DOHH2 (cell line): ENCODE measurements at regions not wholly inside any gene's neighbourhood (a gene's known extent, or its start where the extent isn't known, plus 50 kb on each side); places are given as distances from the start of the nearest gene placed in this dataset.

Experiments used
- H3F3A ChIP-seq: fragments of 200-600 bp; sonication (generic), shearing (Covaris generic); 2 replicates; pipeline ENCODE4 v1.6.0; 2016; ENCODE audit warnings: antibody characterized with exemption, mild to moderate bottlenecking; ENCODE audit not compliant: control insufficient read depth, insufficient read depth
- H3K27ac ChIP-seq: fragments of 200-600 bp; sonication (generic); 2 replicates; pipeline ENCODE4 v1.5.1; 2014; ENCODE audit warnings: low read depth, mild to moderate bottlenecking, low read length, moderate library complexity
- H3K27me3 ChIP-seq: fragments of 200-600 bp; sonication (generic); 2 replicates; pipeline ENCODE4 v1.6.1; 2014; ENCODE audit warnings: mild to moderate bottlenecking, low read length, mixed read lengths; ENCODE audit not compliant: control insufficient read depth
- H3K36me3 ChIP-seq: fragments of 200-600 bp; sonication (generic); 2 replicates; pipeline ENCODE4 v1.6.1; 2014; ENCODE audit warnings: mild to moderate bottlenecking, low read length, moderate library complexity, mixed read lengths; ENCODE audit not compliant: control insufficient read depth
- H3K4me1 ChIP-seq: fragments of 200-600 bp; sonication (generic); 2 replicates; pipeline ENCODE4 v1.6.1; 2014; ENCODE audit warnings: mild to moderate bottlenecking, low read length, mixed read lengths; ENCODE audit not compliant: control insufficient read depth
- H3K4me2 ChIP-seq: fragments of 200-600 bp; sonication (generic); 2 replicates; pipeline ENCODE4 v1.6.0; 2014; ENCODE audit warnings: mild to moderate bottlenecking, low read length, moderate library complexity
- H3K4me3 ChIP-seq: fragments of 200-600 bp; sonication (generic); 2 replicates; pipeline ENCODE4 v1.5.1; 2014; ENCODE audit warnings: mild to moderate bottlenecking, low read length, mixed read lengths
- H3K79me2 ChIP-seq: fragments of 200-600 bp; sonication (generic); 2 replicates; pipeline ENCODE4 v1.6.1; 2014; ENCODE audit warnings: mild to moderate bottlenecking, low read length, mixed read lengths; ENCODE audit not compliant: control insufficient read depth
- H3K9me2 ChIP-seq: fragments of 200-600 bp; sonication (generic); replicated peaks from 2 replicates; pipeline ENCODE4 v1.6.1; 2014; ENCODE audit warnings: mild to moderate bottlenecking, low read length, mixed read lengths; ENCODE audit not compliant: control insufficient read depth
- H3K9me3 ChIP-seq: fragments of 200-600 bp; sonication (generic); 2 replicates; pipeline ENCODE4 v1.6.1; 2014; ENCODE audit warnings: antibody characterized with exemption, low read length, mixed read lengths; ENCODE audit not compliant: control insufficient read depth, insufficient read depth
- H4K20me1 ChIP-seq: fragments of 200-600 bp; sonication (generic); 2 replicates; pipeline ENCODE4 v1.6.0; 2014; ENCODE audit warnings: low read depth, mild to moderate bottlenecking, antibody characterized with exemption, low read length, moderate library complexity; ENCODE audit not compliant: control insufficient read depth, insufficient read depth
- EZH2phosphoT487 ChIP-seq: fragments of 200-600 bp; sonication (generic); IDR thresholded peaks from 2 replicates; pipeline ENCODE4 v1.6.1; 2017; ENCODE audit warnings: borderline replicate concordance, mild to moderate bottlenecking, antibody characterized with exemption, low read length, moderate library complexity, mixed read lengths
- TF ChIP-seq, protein P1 (sequence below): fragments of 200-600 bp; sonication (generic); IDR thresholded peaks from one replicate; pipeline ENCODE4 v1.5.1; 2014; ENCODE audit warnings: antibody characterized with exemption, mild to moderate bottlenecking, low read depth, low read length; ENCODE audit not compliant: poor library complexity, severe bottlenecking

DNA sequence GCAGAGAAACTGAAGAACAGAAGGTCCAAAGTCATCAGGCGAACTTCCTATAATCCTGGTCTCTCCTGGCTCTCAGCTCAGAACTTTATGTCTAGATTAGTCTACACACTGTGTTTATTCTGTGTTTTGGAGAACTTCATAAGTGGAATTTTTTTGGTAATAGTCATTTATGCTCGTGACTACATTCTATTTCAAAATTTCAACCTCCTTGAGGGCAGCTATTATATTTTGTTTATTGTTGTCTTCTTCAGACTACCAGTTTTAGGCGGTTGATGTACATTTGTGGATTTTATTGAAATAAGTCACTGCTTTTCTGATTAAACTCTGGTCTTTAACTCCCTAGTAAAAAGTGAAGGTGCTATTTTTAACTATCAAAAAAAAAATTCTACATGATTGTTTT lies 816.6 kb downstream of the SATB2 start:
- TF ChIP-seq EZH2phosphoT487 = no peak
- TF ChIP-seq, protein P1, sequence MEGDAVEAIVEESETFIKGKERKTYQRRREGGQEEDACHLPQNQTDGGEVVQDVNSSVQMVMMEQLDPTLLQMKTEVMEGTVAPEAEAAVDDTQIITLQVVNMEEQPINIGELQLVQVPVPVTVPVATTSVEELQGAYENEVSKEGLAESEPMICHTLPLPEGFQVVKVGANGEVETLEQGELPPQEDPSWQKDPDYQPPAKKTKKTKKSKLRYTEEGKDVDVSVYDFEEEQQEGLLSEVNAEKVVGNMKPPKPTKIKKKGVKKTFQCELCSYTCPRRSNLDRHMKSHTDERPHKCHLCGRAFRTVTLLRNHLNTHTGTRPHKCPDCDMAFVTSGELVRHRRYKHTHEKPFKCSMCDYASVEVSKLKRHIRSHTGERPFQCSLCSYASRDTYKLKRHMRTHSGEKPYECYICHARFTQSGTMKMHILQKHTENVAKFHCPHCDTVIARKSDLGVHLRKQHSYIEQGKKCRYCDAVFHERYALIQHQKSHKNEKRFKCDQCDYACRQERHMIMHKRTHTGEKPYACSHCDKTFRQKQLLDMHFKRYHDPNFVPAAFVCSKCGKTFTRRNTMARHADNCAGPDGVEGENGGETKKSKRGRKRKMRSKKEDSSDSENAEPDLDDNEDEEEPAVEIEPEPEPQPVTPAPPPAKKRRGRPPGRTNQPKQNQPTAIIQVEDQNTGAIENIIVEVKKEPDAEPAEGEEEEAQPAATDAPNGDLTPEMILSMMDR = no peak
- H3K4me1 ChIP-seq = no peaks in the 10 kb centered on the region
- H4K20me1 ChIP-seq = no peaks in the 10 kb centered on the region
- H3F3A ChIP-seq = no peaks in the 10 kb centered on the region
- H3K79me2 ChIP-seq = no peaks in the 10 kb centered on the region
- no peaks in the 10 kb centered on the region for H3K27me3 ChIP-seq
- H3K4me3 ChIP-seq = no peak overlapping the region
- H3K9me3 ChIP-seq = no peaks in the 10 kb centered on the region
- H3K27ac ChIP-seq = no peak overlapping the region
- no peak overlapping the region for H3K4me2 ChIP-seq
- no peaks in the 10 kb centered on the region for H3K9me2 ChIP-seq
- no peaks in the 10 kb centered on the region for H3K36me3 ChIP-seq

DNA sequence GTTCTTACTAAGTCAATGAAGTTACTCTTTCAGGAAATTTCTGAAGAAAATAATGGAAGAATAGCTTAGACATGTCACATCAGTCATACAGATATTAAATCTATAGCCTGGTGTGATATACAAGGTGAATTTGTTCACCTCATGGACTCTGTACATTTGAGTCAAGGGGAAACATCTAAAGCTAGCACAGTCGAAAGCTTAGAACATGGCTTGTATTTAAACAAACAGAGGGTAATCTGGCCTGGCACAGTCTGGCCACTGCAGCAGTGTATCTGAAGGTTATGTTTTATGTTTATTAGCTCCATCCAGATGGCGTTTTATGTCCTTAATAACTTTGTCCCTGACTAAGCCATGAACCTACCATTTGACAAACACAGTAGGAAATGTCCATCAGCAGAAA lies 817.3 kb downstream of the SATB2 start:
- no peaks in the 10 kb centered on the region for H3K9me3 ChIP-seq
- no peak for TF ChIP-seq EZH2phosphoT487
- TF ChIP-seq, protein P1 = no peak

GRCh38 chr2:198639580-198639979 lies 818.2 kb downstream of the SATB2 start:
- H4K20me1 ChIP-seq = no peaks in the 10 kb centered on the region
- no peaks in the 10 kb centered on the region for H3K79me2 ChIP-seq
- no peak overlapping the region for H3K27ac ChIP-seq
- no peaks in the 10 kb centered on the region for H3F3A ChIP-seq
- H3K4me1 ChIP-seq = no peaks in the 10 kb centered on the region
- H3K27me3 ChIP-seq = no peaks in the 10 kb centered on the region
- TF ChIP-seq EZH2phosphoT487 = no peak
- TF ChIP-seq, protein P1 = no peak
- H3K36me3 ChIP-seq = no peaks in the 10 kb centered on the region
- H3K9me2 ChIP-seq = no peaks in the 10 kb centered on the region
- no peak overlapping the region for H3K4me2 ChIP-seq
- H3K4me3 ChIP-seq = no peak overlapping the region
- no peaks in the 10 kb centered on the region for H3K9me3 ChIP-seq

More for the DNA sequence above, 817.3 kb downstream of the SATB2 start:
- Histone ChIP-seq H3K4me2 (no peak overlapping the region), H4K20me1 (no peaks in the 10 kb centered on the region), H3K4me1 (no peaks in the 10 kb centered on the region), H3K4me3 (no peak overlapping the region), H3K27ac (no peak overlapping the region), H3F3A (no peaks in the 10 kb centered on the region), H3K27me3 (no peaks in the 10 kb centered on the region), H3K79me2 (no peaks in the 10 kb centered on the region), H3K9me2 (no peaks in the 10 kb centered on the region), H3K36me3 (no peaks in the 10 kb centered on the region)

DNA sequence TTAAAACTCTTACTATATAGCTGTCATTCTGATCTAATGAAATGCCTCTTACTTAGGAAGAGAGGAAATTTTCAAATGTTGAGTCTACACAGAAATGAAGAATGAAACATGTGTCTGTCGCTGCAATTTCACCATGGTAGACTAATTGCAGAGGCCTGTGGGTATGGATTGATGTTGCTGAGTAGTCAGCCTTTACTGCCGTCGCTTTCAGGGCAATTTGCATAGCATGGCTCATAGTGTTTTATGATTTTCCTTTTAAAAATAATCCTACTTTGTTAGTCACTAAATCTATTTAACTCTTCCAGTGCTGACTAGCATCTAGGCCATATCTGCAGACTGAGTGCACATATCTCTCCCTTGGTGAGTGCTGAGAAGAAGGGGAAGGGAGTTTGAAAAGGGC lies 819.2 kb downstream of the SATB2 start:
- Histone ChIP-seq H3K27me3 (no peaks in the 10 kb centered on the region), H3F3A (no peaks in the 10 kb centered on the region), H3K9me2 (no peaks in the 10 kb centered on the region), H3K4me1 (no peaks in the 10 kb centered on the region), H4K20me1 (no peaks in the 10 kb centered on the region), H3K79me2 (no peaks in the 10 kb centered on the region), H3K9me3 (no peaks in the 10 kb centered on the region), H3K36me3 (no peaks in the 10 kb centered on the region), H3K27ac (no peak overlapping the region), H3K4me2 (no peak overlapping the region), H3K4me3 (no peak overlapping the region)
- TF ChIP-seq EZH2phosphoT487 = no peak
- TF ChIP-seq, protein P1 = no peak
